ENCODE measurements at regions not wholly inside any gene's neighbourhood (a gene's known extent, or its start where the extent isn't known, plus 50 kb on each side); places are given as distances from the start of the nearest gene placed in this dataset.

GRCh38 chr1:219293410-219293809, 119.7 kb downstream of the LYPLAL1 start:
- no peak for DNase-seq (ENCODE audit: low read depth, low spot score)
- no peak overlapping the region for H3K27ac ChIP-seq

GRCh38 chr1:219292999-219293398, 119.3 kb downstream of the LYPLAL1 start:
- no peak overlapping the region for H3K27ac ChIP-seq

GRCh38 chr1:219292341-219292740, 118.7 kb downstream of the LYPLAL1 start:
- no peak for DNase-seq (ENCODE audit: low read depth, low spot score)
- no peak overlapping the region for H3K27ac ChIP-seq

More at GRCh38 chr1:219292999-219293398, 119.3 kb downstream of the LYPLAL1 start:
- DNase-seq (ENCODE audit: low read depth, low spot score), result no peak

GRCh38 chr1:219289171-219289570, 115.5 kb downstream of the LYPLAL1 start:
- H3K27ac ChIP-seq, result no peak overlapping the region
- no peak for DNase-seq (ENCODE audit: low read depth, low spot score)

- DNase-seq (ENCODE audit: low read depth, low spot score), result no peak
- no peak overlapping the region for H3K27ac ChIP-seq
These were observed 109.9 kb downstream of the LYPLAL1 start for GRCh38 chr1:219283541-219283940.

GRCh38 chr1:219281831-219282230, 108.2 kb downstream of the LYPLAL1 start:
- no peak for DNase-seq (ENCODE audit: low read depth, low spot score)

GRCh38 chr1:219279017-219279770, 105.5 kb downstream of the LYPLAL1 start:
- H3K27ac ChIP-seq, result no peak overlapping the region
- peak; percentile 53 for DNase-seq (ENCODE audit: low read depth, low spot score)

More at GRCh38 chr1:219281831-219282230, 108.2 kb downstream of the LYPLAL1 start:
- H3K27ac ChIP-seq, result no peak overlapping the region

- no peak overlapping the region for H3K27ac ChIP-seq
- no peak for DNase-seq (ENCODE audit: low read depth, low spot score)
These were observed 104.6 kb downstream of the LYPLAL1 start for GRCh38 chr1:219278288-219278687.

- no peak for DNase-seq (ENCODE audit: low read depth, low spot score)
- H3K27ac ChIP-seq, result no peak overlapping the region
These were observed 103.8 kb downstream of the LYPLAL1 start for GRCh38 chr1:219277304-219278105.

- DNase-seq (ENCODE audit: low read depth, low spot score), result no peak
- no peak overlapping the region for H3K27ac ChIP-seq
These were observed 102.5 kb downstream of the LYPLAL1 start for GRCh38 chr1:219276049-219276738.

GRCh38 chr1:219273088-219273686, 99.5 kb downstream of the LYPLAL1 start:
- no peak for DNase-seq (ENCODE audit: low read depth, low spot score)
- H3K27ac ChIP-seq, result no peak overlapping the region

GRCh38 chr1:219271818-219272535, 98.3 kb downstream of the LYPLAL1 start:
- DNase-seq (ENCODE audit: low read depth, low spot score), result no peak
- no peak overlapping the region for H3K27ac ChIP-seq

GRCh38 chr1:219269171-219269570, 95.5 kb downstream of the LYPLAL1 start:
- H3K27ac ChIP-seq, result no peak overlapping the region
- no peak for DNase-seq (ENCODE audit: low read depth, low spot score)

GRCh38 chr1:219266524-219266923, 92.8 kb downstream of the LYPLAL1 start:
- no peak overlapping the region for H3K27ac ChIP-seq
- no peak for DNase-seq (ENCODE audit: low read depth, low spot score)

- peak; percentile 29 for DNase-seq (ENCODE audit: low read depth, low spot score)
These were observed 91.4 kb downstream of the LYPLAL1 start for GRCh38 chr1:219265026-219265515.

GRCh38 chr1:219264561-219264960, 90.9 kb downstream of the LYPLAL1 start:
- no peak for DNase-seq (ENCODE audit: low read depth, low spot score)
- H3K27ac ChIP-seq, result no peak overlapping the region

More at GRCh38 chr1:219265026-219265515, 91.4 kb downstream of the LYPLAL1 start:
- no peak overlapping the region for H3K27ac ChIP-seq

Measured in epithelial cell of prostate (primary cell).